NCI-H748 (cell line): ENCODE measurements at regions not wholly inside any gene's neighbourhood (a gene's known extent, or its start where the extent isn't known, plus 50 kb on each side); places are given as distances from the start of the nearest gene placed in this dataset.
"Not testable (repeated sequence)": the region's sequence is repeated elsewhere in the genome, so short reads cannot be mapped to it uniquely, and the experiment has no call there.

Source experiments
- DNase-seq: peaks from one replicate; lab custom pipeline; 2025; ENCODE audit not compliant: unreplicated experiment; lab: John Stamatoyannopoulos, UW

DNA sequence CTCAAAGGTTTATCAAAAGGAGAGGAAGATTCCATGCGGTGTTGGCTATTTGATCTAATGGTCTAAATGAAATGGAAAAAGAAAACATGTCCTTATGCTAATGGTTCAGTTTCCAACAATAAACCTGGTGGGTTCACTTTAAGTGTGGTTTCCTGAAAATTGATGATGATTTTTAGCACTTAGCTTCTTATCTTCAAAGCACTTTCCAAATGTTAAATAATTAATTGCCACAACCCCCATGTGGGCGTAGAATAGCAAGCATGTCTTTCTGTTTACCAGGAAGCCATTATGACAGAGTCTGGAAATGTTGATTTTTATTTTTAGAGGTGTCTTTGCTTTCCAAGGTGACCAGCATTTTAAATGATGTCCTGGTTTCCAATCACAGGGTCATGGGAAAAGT, 134.8 kb upstream of the SLC4A4 start:
- DNase-seq: no peak

DNA sequence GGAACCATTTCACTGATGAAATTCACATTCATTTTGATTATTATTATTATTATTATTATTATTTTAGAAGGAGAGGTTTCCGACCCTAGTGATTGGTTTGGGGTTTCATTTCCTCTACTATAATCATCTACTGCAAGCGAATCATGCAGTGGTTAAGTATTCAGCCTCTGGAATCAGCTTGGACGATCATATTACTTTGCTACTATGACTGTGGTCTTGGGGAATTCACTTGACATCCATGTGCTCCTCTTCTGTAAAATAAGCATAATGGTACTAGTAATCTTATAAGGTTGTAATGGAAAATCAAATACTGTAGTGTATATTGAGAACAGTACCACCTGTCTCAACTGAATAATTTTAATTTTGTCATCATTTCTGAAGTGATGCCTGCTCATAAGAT, 132.1 kb upstream of the SLC4A4 start:
- no peak for DNase-seq

DNA sequence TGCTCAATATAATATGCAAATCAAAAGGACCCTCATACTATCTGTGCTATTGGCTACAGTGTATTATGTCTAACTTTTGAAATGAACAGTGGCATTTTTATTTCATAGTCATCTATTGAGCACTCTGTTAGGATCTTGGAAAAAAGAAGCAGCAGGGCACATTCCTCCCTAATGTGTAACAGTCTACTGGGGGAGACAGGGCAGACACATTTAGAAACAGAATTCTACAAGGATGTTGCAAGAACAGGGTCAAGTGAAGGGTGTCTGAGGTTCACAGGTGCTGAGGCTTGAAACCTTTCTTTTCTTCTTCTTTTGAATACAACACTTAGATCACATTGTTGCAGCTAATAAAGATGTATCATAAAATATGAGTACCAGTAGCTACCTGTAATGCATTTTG, 129.7 kb upstream of the SLC4A4 start:
- DNase-seq: no peak

DNA sequence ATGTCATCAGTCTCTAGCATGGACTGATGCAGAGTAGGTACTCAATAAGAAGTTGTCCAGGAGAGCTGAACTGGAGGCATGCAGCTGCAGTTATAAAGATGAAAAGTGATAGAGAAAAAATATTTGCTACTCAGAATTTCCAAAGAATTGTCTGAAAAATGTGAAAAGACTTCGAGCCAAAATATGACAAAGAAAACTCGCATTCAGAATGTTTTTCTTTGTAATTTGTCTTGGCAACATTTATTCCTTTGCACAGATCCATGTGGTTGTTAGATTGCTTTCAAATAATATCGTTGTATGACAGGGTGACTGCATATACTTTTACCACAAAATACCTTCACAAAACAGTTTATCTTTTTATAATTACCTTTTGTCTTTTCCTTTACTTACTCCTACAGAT, 128.0 kb upstream of the SLC4A4 start:
- DNase-seq: no peak

DNA sequence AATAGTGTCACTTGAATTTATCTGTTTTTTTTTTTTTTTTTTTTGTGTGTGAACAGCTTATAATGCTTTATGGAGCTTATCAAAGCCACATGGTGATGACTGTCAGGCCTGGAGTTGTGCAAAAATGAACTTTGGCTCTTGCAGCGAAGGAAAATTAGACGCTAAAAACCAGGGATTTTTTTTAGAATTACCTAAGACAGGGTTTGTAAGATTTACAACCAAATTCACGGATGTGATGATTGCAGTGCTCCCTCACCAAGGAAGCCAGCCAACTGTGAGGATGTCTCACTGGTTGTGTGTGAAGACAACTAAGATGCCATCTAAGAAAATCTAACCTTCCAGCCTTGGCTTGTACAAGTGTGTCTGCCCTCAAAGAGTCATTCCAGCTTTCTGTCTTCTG, 127.1 kb upstream of the SLC4A4 start:
- no peak for DNase-seq

DNA sequence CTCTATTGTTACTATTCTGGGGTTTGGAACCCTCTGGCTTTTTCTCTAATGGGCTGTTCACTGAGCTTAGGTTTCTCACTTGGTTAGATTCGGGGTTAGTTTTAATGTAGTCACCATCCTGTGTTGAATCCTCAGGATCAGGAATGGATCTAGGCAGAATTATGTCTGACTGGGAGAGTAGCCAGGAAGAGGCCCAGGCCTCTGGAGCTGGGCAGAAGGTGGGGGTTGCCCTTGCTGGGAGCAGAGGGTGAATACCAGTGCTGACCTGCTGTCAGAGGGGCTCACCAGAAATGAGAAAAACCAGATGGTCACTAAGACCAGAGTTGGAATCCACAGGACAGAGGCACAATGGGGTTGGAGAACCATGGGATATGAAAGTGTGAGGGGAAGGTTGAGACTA, 126.6 kb upstream of the SLC4A4 start:
- no peak for DNase-seq

DNA sequence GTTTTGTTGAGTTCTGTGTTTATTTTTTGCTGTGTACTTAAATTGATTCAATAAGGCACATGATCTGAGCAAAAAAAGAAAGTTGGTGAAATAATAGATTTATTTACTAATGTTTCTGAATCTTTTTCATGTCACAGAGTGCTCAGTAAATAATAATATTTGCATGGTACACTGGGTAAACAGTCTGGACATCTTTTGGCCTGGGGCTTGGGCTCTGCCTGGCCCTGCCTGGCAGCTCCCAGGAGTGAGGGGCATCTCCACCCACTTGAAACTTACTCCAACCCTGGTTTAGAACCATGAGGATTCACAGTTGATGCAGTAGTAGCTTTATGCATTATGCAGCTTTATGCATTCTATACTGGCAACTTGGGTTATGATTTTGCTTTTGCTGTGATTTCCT, 124.2 kb upstream of the SLC4A4 start:
- no peak for DNase-seq

DNA sequence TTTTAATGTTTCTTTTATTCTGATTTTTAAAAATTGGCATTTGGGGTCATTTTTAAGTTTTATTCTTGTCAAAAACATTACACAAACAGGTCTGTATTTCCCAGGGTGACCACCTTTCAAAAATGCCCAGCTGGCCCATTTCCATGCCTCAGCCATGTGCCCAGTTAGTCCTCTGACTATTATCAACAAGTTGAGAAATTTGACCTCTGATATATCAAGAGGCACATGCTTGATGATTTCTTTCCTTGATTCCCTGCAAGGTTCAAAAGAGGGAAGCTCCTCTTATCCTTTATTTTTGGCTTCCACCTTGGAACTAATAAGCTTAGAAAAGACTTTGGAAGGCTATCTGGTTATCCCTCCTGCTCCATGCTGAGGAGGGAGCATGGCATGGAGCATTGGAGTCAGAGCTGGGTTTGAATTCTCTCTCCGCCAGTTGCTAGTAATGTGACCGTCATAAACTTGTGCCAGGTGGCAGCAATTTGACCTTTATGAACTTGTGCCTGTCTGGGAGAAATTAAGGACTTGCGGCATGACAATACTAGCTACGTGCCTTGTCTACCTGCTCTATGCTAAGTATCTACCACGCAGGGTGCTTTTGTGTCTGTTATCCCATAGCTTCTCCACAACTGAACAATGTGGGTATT, 122.4 kb upstream of the SLC4A4 start:
- DNase-seq: no peak

DNA sequence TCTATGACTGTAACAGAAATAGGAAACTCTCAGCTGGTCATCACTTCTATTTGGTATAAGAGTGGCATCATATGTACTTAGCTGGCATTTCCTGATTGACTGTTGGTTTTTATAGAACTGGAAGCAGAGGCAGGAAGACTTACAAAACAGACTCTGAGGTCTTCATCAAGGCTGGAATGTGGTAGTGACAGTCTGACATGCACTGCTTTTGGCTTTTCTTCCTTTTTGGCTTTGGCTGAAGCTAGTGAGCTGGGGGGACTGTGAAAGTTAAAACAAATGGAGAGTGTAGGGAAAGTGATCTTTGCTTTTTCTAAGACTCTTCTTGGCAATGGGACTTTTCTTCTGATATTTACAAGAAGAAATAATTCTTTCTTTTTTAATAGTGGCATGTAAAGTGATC, 121.1 kb upstream of the SLC4A4 start:
- no peak for DNase-seq

DNA sequence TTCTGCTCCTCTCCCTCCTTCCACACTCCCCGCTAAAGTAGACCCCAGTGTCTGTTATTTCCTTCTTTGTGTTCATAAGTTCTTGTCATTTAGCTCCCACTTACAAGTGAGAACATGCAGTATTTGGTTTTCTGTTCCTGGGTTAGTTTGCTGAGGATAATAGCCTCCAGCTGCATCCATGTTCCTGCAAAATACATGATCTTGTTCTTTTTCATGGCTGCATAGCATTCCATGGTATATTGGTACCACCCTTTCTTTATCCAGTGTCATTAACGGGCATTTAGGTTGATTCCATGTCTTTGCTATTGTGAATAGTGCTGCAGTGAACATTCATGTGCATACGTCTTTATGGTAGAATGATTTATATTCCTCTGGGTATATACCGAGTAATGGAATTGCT, 118.0 kb upstream of the SLC4A4 start:
- DNase-seq: not testable (repeated sequence)

DNA sequence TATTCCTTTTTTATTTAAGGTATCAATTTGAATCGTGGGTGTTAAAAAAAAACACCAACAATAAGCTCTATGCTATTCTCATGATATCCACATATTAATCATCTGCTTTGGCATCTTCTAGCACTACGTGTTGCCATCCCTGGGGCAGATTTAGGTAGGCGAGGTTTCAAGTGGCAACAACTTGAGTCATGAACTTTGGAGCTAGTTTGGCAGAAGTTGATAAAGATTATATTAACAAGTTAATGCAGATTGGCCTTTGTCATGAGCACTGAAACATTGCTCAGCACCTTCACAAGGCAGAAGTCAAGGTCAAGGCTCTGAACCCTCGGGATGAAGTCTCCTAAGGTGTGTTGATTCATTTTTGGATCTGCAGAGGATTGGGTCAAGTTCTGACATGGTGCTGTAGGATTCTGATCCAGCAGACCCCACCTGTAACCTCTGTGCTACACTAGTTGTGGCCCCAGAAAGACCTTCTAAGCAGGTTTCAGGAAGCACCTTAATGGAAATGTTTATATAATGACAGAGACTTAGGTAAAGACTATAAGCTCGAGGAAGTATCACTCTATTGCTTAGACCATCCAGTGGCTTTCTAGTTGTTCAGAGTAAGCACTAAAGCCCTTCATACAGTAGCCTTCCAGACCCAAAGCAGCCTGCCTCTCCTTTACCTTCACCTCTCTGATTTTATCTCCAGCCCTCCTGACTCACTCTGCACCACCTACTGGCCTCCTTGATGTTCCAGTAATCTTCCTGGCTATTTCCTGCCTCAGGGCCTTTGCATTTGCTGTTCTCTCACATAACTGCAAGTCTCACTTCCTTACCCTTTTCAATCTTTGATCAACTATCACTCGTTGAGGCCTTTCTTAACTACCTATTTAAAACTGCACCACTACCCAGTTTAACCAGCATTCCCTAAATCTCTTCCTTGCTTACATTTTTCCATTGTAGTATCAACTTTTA, 117.0 kb upstream of the SLC4A4 start:
- DNase-seq: no peak

DNA sequence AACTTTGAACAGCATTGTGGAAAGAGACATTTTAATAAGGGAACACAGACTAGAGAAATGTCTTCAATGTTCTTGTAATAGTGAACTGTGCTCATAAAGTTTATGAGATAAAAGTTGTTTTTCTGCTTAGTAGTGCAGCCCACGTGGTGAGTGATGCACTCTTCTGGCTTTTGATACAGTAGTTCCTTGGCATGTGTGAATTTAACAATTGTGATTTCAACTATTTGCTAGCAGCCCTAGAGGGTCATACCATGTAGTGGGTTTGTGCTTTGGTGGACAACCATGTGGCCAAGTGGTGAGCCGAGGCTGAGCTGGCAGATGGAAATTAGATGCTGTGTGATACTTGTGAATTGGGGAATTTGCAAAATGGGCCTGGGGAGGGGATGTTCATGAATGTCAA, 116.2 kb upstream of the SLC4A4 start:
- no peak for DNase-seq

DNA sequence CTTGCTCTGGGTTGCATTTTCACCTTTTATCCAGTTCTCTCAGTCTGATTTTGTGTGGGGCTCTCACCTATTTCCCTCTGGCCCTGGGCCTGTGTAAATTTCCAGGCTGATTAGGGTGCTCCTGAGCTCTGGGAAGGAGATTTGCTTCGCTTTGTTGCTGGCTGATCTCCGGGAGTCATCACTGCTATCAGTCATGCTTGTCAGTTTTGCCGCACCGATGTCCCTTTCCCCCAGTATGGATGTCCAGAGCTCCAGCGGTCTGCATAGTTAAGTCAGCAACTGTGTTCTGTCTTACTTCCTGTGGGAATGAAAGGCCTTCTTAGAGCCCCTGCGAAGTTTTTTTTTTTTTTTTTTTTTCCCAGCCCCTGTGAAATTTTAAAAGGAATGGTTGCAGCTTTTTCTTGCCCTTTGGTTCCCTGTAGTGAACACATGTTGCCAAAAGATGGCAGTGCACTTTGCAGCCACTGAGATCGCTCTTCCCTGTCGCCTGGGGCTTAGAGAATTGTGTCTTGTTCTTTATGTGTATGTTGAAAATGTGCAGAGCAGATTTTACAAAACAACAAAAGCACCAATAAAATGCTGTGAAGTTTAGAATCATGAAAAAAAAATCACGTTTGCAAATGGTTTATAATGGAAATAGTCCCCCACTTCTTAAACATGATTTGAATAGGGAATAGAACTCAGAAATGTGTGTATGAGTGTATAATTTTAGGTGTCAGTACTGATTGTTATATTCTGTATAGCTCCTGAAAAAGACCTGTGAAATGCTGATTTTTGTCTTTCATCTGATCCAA, 109.1 kb upstream of the SLC4A4 start:
- DNase-seq: no peak

DNA sequence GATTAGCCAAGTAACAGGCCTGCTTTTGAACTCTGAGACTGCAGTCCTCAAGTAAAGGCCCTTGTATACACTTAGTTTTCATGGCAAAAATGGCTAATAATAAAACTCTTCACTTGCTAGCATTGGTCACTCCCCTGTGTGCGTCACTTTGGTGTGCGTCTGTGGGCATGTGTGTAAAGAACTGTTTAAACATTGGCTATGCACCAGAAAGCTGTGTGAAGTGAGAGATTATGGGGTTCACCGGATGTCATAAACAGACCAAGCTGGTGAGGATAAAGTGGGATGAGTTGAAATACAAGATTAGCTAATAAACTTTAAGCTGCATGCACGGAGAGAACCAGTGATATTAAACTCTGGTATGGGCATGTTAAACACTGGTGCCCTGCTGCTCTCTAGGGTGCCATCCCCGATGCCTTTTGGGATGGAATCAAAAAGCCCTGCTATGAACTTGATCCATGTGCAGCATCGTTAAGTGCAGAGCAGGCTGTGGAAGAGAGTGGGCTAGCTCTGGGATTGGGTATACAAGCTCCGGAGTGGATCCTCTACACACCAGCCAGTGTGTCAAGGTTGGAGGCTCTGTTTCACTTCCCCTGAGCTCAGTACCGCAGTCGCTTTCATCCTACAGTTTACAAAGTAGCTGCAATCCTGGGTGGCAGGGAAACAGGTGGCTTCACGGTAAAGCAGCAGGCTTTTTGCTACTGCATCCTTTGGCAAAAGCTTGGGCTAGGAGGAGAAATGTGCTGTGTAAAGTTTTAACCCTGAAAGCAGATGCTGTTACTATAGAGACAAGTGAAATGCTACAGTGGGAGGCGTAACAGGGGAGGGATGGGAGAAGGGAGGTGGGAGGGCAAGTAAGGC, 108.3 kb upstream of the SLC4A4 start:
- no peak for DNase-seq

DNA sequence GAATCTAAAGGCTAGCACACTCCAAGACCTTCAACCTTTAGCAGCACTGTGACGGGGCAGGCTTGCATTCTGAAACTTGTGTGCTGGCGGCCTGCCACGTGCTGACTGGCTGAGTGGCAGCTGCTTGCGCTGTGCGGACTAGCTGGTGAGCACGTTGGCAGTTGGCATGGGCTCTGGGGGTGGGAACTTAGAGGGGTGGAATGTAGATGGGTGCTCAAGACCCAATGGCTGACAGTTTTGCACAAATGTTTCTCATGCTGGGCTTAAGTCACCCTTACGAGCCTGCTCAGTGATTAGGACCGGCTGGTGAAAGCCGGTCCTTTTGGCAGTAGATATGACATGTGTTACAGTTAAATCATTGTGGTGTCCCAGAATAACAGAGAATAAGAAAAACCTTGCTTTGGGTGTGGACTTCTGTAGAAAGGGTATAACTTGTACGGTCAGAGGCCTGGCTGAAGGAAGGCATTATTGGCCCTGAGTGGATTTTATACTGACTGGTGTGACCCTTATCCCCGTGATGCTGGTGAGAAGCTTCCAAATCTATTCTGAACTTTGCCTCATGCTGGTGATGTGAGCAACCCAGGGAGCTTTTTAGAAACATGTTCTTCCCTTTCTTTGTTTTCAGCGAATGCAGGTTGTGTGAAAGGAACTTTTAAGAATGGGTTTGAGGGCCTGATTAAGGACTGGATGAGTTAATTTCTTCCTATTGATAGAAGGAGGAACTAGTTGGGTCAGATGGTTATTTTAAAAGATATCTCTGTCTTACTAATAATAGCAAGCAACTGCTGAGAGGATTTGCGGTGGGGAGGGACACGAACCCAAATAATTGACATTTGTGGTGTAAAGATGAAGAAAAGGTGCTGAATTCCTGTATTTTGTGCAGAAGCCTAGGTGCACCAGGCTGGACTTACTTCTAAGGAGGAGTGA, 107.4 kb upstream of the SLC4A4 start:
- no peak for DNase-seq

DNA sequence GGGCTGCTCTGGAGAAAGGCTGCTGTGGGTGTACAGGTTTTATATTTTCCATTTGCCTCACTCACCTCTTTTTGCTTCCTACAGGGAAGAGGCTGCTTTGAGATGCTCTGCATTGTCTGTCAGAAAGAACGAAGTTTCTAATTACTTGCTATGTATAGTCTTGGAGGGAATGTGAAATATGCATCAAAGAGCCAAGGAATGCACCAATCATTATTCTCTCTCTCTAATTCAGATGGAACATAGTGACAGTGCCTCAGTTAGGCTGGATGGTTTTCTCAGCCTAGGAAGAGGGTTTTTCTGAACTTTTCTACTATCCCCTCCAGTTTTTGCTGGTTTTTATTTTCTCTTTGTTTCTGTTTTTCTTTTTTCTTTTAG, 106.8 kb upstream of the SLC4A4 start:
- no peak for DNase-seq

DNA sequence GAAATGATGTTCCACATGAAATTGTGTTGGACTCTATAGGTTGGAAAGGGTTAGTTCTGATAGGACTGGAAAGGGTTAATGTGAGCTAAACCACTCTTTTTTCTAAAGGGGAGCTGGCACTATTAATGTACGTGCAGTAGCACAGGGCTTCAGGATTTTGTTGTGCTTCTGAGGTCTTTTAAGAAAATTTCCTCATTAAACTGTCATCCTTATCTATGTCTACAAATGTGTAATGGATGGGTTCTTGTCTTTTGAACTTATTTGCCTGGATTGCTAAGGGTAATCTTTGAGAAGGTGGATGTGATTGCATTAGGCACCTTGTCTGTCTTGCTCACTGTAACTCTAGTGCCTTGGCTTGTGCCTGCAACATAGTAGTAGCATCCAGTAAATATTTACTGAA, 106.0 kb upstream of the SLC4A4 start:
- DNase-seq: no peak

DNA sequence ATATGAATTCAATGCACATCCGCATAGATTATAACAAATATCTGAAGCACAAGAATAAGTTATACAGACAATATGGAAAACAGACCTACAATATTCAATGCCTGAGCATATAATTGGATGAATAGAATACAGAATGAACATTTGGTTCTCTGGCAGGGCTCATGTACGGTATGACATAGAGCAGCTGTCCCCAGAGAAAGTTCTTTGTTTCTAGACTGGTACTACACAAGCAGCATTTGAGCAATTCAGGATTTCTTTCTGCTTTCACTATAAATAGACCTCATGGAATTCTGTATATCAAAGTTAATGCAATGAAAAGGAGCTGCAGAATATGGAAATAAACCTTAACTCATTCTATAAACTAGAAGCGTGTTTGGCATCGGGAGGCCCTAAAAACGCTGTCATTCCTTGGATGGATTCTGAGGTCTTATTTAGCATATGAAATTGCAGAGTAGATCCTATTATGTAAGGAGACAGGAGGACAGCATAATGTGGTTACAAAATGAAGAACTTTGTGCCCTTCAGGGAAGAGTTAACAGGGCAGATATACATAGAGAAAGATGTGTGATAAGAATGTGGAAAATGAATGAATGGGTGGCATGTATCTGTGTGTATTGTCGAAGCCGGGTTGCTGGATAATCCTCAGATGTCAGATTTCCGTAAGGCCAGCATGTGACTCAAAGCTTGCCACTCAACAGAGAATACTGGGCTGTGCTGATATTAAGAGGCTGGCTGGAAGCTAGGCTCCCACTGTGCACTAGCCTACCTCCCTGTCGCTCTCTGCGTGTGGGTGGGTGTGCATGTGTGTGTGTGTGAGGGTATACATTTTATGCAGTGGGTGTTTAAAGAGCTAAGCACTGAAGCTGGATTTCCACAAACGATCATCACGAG, 103.3 kb upstream of the SLC4A4 start:
- no peak for DNase-seq

DNA sequence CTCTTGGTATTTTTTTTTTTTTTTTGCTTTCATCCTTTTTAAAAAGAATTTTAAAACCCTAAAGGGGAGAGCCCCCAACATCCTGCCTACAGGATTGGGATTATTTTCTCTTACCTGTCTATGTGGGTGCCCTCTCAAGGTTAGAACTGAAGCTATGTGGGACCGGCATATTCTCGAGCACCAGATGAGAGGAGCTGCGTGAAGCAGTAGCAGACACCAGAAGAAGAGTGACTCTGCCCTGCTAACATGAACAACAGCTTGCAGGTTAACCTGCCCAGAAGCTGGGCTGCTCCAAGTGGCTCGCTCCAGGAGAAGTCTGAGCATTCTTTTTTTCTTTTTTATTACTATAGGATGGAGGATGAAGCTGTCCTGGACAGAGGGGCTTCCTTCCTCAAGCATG, 102.6 kb upstream of the SLC4A4 start:
- DNase-seq: no peak
